Thyroid gland (tissue), 4 donors: ENCODE measurements at regions not wholly inside any gene's neighbourhood (a gene's known extent, or its start where the extent isn't known, plus 50 kb on each side); places are given as distances from the start of the nearest gene placed in this dataset.

Experiments used
- POLR2A ChIP-seq, 2 donors: fragments of 450-650 bp; IDR thresholded peaks; one replicate each; pipeline ENCODE4 v1.6.1; 2017; ENCODE audit warnings: antibody characterized with exemption in 2 of 2, mild to moderate bottlenecking in 2 of 2, moderate library complexity in 1 of 2
- TF ChIP-seq, protein P1 (sequence below), 6 experiments: fragments of 200-600 bp in 3 of 6; fragments of 450-650 bp in 3 of 6; sonication (generic) in 3 of 6; IDR thresholded peaks; one replicate each; pipeline ENCODE4 v1.5.1; 2016 to 2019; ENCODE audit warnings: antibody characterized with exemption in 6 of 6, mild to moderate bottlenecking in 2 of 6, inconsistent platforms in 1 of 6, moderate library complexity in 1 of 6

GRCh38 chr18:24913507-24914170 is 438.3 kb downstream of the ZNF521 start:
- TF ChIP-seq POLR2A (IDR thresholded peaks at IDR 0.05), result no peak
- TF ChIP-seq, protein P1, sequence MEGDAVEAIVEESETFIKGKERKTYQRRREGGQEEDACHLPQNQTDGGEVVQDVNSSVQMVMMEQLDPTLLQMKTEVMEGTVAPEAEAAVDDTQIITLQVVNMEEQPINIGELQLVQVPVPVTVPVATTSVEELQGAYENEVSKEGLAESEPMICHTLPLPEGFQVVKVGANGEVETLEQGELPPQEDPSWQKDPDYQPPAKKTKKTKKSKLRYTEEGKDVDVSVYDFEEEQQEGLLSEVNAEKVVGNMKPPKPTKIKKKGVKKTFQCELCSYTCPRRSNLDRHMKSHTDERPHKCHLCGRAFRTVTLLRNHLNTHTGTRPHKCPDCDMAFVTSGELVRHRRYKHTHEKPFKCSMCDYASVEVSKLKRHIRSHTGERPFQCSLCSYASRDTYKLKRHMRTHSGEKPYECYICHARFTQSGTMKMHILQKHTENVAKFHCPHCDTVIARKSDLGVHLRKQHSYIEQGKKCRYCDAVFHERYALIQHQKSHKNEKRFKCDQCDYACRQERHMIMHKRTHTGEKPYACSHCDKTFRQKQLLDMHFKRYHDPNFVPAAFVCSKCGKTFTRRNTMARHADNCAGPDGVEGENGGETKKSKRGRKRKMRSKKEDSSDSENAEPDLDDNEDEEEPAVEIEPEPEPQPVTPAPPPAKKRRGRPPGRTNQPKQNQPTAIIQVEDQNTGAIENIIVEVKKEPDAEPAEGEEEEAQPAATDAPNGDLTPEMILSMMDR (IDR thresholded peaks at IDR 0.05), result no peak
